GM12892 (cell line): ENCODE measurements at regions not wholly inside any gene's neighbourhood (a gene's known extent, or its start where the extent isn't known, plus 50 kb on each side); places are given as distances from the start of the nearest gene placed in this dataset.

Experiments
- DNase-seq: peaks from one replicate; pipeline ENCODE4 v3.0.0; 2011; ENCODE audit not compliant: insufficient read length
- FAIRE-seq: peaks from 2 replicates; lab custom pipeline; 2011; peaks lifted over from hg19 to GRCh38; lab: Jason Lieb, UNC
- POLR2A ChIP-seq: IDR thresholded peaks from 2 replicates; pipeline ENCODE4 v1.6.1; 2011; ENCODE audit warnings: low read depth, low read length, control low read depth
- POLR2AphosphoS5 ChIP-seq: IDR thresholded peaks from 2 replicates; pipeline ENCODE4 v1.6.1; 2011; ENCODE audit warnings: low read depth, low read length, control low read depth
- TAF1 ChIP-seq: IDR thresholded peaks from 2 replicates; pipeline ENCODE4 v1.6.1; 2011; ENCODE audit warnings: low read depth, mild to moderate bottlenecking, control low read depth, low read length, borderline replicate concordance

DNA sequence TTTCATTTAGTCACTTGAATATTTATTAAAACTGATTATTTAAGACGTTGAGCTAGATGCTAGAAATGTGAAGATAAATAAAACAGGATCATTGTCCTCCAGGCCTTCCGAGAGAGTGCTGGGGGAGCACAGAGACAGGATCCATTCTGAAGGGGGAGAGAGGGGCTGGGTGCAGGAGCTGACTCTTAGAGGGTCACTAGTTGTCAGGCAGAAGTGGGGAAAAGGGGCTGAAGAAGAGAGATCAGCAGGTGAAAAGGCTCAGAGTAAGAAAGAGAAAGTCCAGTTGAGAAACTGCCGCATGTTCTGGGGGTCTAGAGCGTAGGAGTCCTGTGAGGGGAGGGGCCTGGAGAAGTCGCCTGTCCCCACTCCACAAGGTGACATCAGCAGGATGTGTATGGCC is 206.2 kb upstream of the SNX19 start:
- no peak for TF ChIP-seq TAF1
- TF ChIP-seq POLR2A = no peak
- TF ChIP-seq POLR2AphosphoS5 = no peak
- no peak for FAIRE-seq
- DNase-seq = no peak

DNA sequence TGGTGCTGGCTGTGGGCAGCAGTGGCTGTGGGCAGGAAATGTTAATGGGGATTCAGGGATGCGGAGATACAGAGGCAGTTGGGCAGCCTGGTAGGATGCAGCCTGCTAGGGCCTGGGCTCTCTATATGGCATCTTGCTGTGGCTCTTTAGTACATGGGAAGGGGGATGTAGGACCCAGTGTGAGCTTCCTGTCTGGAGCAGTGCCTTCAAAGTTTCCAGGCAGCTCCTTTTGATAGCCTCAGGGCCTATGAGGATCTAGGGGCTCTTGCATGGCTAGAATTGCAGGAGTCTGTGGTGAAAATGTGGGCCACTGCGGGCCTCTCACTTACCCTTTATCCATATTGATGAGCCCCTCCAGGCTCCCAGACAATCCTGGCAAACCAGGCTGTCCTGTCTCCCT is 213.2 kb upstream of the SNX19 start:
- TF ChIP-seq TAF1 = no peak
- TF ChIP-seq POLR2A = no peak
- no peak for TF ChIP-seq POLR2AphosphoS5
- DNase-seq = no peak
- FAIRE-seq = no peak

GRCh38 chr11:131135611-131136010 is 219.3 kb upstream of the SNX19 start:
- TF ChIP-seq POLR2AphosphoS5 (no peak), POLR2A (no peak), TAF1 (no peak)
- no peak for DNase-seq
- no peak for FAIRE-seq

DNA sequence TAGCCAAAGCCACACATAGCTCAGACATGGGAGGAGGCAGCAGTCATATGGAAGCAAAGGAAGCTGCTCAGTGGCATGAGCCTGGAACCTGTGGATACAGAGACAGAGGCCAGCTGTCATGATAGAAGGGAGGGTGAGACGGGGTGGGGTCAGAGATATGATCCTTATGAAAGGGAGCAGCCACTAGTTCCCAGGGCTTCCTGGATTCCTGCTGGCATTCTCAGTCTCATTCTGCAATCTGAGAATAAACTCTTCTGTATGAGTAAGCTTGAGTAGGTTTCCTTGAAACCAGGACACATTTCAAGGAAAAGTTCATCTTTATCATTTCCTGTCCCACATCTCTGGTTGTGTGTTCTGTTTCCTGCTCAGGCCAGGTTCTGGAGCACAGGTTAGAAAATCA is 220.2 kb upstream of the SNX19 start:
- no peak for TF ChIP-seq POLR2A
- TF ChIP-seq POLR2AphosphoS5 = no peak
- no peak for TF ChIP-seq TAF1
- DNase-seq = no peak
- no peak for FAIRE-seq

GRCh38 chr11:131137046-131137445 is 220.8 kb upstream of the SNX19 start:
- FAIRE-seq = no peak
- DNase-seq = no peak
- no peak for TF ChIP-seq TAF1
- no peak for TF ChIP-seq POLR2AphosphoS5
- no peak for TF ChIP-seq POLR2A

GRCh38 chr11:131138731-131139130 is 222.5 kb upstream of the SNX19 start:
- TF ChIP-seq TAF1 (no peak), POLR2AphosphoS5 (no peak), POLR2A (no peak)
- no peak for FAIRE-seq

GRCh38 chr11:131145791-131146190 is 224.6 kb upstream of the NTM start:
- TF ChIP-seq POLR2AphosphoS5 = no peak
- TF ChIP-seq TAF1 = no peak
- TF ChIP-seq POLR2A = no peak
- DNase-seq (no peak), FAIRE-seq (no peak)

More at GRCh38 chr11:131138731-131139130, 222.5 kb upstream of the SNX19 start:
- DNase-seq = no peak

DNA sequence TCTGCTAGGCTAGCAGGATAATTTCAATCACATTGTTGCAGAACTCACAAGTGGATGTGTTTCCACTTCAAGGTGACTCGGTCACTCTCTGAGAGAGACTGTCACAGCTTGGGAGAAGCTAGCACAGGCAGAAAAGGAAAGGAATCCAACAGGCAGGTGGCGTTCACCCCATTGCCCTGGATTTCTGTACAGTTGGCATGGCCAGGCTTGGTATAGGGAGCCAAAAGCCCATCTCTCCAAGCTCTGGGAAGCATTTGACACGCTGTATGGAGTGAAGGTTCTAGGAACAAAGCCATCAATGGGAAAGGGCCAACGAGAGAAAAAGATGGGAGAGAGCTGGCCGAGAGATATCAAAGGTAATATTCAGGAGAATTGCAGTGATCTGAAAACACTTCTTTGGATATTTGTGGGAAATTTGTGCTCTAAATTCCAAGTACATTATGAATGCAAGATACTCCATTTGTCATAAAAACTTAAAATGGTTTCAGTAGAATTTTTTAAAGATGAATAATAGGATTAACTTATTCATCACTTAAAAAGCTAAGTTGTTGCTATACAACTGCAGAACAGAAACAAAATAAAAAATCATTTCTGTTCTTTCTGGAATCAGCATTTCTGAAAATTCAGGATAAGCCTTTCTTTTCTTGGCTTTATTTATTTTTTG is 223.5 kb upstream of the NTM start:
- TF ChIP-seq POLR2A = no peak
- no peak for TF ChIP-seq POLR2AphosphoS5
- no peak for DNase-seq

GRCh38 chr11:131154351-131154750 is 216.1 kb upstream of the NTM start:
- FAIRE-seq = no peak
- TF ChIP-seq TAF1 (no peak), POLR2A (no peak), POLR2AphosphoS5 (no peak)

More for the DNA sequence above, 223.5 kb upstream of the NTM start:
- FAIRE-seq = no peak

GRCh38 chr11:131157678-131158077 is 212.7 kb upstream of the NTM start:
- TF ChIP-seq TAF1 = no peak
- TF ChIP-seq POLR2AphosphoS5 = no peak
- TF ChIP-seq POLR2A = no peak
- FAIRE-seq (no peak), DNase-seq (no peak)

More at GRCh38 chr11:131154351-131154750, 216.1 kb upstream of the NTM start:
- no peak for DNase-seq

GRCh38 chr11:131160846-131161245 is 209.6 kb upstream of the NTM start:
- DNase-seq (no peak), FAIRE-seq (no peak)
- TF ChIP-seq TAF1 = no peak
- TF ChIP-seq POLR2A = no peak
- TF ChIP-seq POLR2AphosphoS5 = no peak

DNA sequence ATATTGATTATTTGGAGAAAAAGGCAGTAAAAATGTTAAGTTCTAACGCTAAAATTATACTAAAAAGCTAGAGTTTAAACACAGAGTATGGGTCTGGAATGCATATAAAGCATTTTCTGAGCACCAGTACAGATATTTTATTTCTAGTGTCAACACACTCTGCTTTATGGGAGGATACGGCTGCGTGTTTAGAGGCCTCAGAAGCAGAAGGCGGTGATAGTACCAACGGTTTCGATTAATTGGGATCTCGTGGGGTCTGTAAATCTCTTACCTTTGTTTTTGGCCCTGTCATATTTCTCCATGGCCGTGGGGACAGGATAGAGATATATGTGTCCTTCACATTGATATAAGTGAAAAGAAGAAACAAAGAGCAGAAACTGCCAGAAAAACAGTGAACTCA is 206.8 kb upstream of the NTM start:
- FAIRE-seq = no peak
- no peak for DNase-seq
- TF ChIP-seq POLR2AphosphoS5 = no peak
- no peak for TF ChIP-seq TAF1
- TF ChIP-seq POLR2A = no peak
